ENCODE measurements at regions not wholly inside any gene's neighbourhood (a gene's known extent, or its start where the extent isn't known, plus 50 kb on each side); places are given as distances from the start of the nearest gene placed in this dataset.

DNA sequence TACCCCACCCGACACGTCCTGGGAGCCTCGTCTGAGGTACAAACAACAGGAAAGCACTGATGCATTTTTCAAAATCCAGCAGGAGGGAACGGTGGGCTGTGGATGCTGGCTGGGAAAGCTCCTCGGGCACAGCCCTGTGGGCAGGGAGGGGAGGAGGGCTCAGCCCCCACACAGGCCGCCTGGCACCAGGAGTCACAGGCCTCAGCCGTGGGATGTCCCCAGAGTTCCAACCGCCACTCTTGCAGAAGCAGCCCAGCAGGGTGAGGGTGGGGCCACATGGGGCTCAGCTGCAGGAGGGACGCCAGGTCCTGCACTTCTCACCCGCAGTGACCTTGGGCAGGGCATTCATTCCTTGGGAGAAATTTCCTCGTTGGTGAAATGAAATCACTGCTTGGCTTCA lies 274.6 kb downstream of the BRD1 start:
- Histone ChIP-seq H3K9ac (ENCODE audit: low read length) (no peak overlapping the region), H2AFZ (ENCODE audit: low read length) (no peak overlapping the region), H3K9me3 (replicated peaks; ENCODE audit: insufficient read depth, low read length) (no peaks in the 10 kb centered on the region), H3K4me2 (ENCODE audit: low read depth, low read length) (no peak overlapping the region), H3K79me2 (ENCODE audit: low read length) (peaks cover 39% of the 10 kb centered on the region), H3K9me2 (replicated peaks; ENCODE audit: insufficient read depth, low read length) (no peaks in the 10 kb centered on the region), H3K27ac (ENCODE audit: low read length) (no peak overlapping the region), H3K27me3 (replicated peaks; ENCODE audit: insufficient read depth, low read length) (no peaks in the 10 kb centered on the region), H3F3A (ENCODE audit: insufficient read depth, low read length) (no peaks in the 10 kb centered on the region), H3K4me1 (ENCODE audit: low read length) (no peaks in the 10 kb centered on the region), H4K20me1 (ENCODE audit: insufficient read depth, low read length) (no peaks in the 10 kb centered on the region), H3K36me3 (replicated peaks; ENCODE audit: insufficient read depth, low read length) (no peaks in the 10 kb centered on the region), H3K4me3 (ENCODE audit: low read length) (no peak overlapping the region)
- no peak for DNase-seq
- TF ChIP-seq EZH2 (optimal IDR thresholded peaks at IDR 0.05; ENCODE audit: low read depth, low read length) (no peak), EZH2phosphoT487 (IDR thresholded peaks at IDR 0.05; ENCODE audit: low read length) (no peak)
- TF ChIP-seq, protein P1, sequence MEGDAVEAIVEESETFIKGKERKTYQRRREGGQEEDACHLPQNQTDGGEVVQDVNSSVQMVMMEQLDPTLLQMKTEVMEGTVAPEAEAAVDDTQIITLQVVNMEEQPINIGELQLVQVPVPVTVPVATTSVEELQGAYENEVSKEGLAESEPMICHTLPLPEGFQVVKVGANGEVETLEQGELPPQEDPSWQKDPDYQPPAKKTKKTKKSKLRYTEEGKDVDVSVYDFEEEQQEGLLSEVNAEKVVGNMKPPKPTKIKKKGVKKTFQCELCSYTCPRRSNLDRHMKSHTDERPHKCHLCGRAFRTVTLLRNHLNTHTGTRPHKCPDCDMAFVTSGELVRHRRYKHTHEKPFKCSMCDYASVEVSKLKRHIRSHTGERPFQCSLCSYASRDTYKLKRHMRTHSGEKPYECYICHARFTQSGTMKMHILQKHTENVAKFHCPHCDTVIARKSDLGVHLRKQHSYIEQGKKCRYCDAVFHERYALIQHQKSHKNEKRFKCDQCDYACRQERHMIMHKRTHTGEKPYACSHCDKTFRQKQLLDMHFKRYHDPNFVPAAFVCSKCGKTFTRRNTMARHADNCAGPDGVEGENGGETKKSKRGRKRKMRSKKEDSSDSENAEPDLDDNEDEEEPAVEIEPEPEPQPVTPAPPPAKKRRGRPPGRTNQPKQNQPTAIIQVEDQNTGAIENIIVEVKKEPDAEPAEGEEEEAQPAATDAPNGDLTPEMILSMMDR (IDR thresholded peaks at IDR 0.05; ENCODE audit: low read length): no peak

DNA sequence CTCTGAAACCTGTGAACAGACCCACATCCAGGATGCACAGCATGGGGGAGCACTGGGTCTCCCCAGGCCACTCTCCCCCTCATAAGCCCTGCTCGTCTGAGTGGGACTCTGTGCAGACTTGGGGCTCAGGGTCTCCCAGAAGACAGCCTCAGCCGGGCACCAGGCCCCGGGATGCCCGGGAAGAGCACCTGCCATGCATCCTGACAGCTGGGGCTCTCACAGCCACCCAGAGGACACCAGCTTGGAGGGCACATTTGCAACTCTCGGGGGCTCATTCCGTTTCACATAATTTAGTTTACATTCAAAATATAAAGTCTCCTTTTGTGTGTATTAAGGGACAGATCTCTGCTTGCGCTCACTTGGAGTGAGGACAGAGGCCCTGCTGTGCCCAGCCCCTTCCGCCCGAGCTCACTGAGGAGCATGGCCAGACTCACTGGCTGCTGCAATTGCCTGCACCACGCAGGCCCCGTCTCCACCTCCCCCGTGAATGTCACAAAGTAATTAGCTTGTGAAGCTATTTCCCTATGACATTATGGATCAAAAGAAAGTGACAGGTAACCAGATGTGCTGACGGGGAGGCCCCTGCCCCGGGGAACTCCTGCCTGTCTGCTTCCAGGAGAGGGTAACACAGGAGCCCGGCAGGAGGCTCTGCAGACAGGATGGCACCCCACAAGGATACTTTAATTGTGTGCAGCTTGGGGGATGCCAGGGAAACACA lies 275.6 kb downstream of the BRD1 start:
- no peak overlapping the region for H3K4me2 ChIP-seq (ENCODE audit: low read depth, low read length)
- no peaks in the 10 kb centered on the region for H3F3A ChIP-seq (ENCODE audit: insufficient read depth, low read length)
- TF ChIP-seq EZH2phosphoT487 (IDR thresholded peaks at IDR 0.05; ENCODE audit: low read length): no peak
- no peak for TF ChIP-seq EZH2 (optimal IDR thresholded peaks at IDR 0.05; ENCODE audit: low read depth, low read length)
- TF ChIP-seq, protein P1 (IDR thresholded peaks at IDR 0.05; ENCODE audit: low read length): no peak
- H3K4me3 ChIP-seq (ENCODE audit: low read length): no peak overlapping the region
- no peak overlapping the region for H3K27ac ChIP-seq (ENCODE audit: low read length)
- H2AFZ ChIP-seq (ENCODE audit: low read length): no peak overlapping the region
- H3K9me3 ChIP-seq (replicated peaks; ENCODE audit: insufficient read depth, low read length): no peaks in the 10 kb centered on the region
- no peaks in the 10 kb centered on the region for H4K20me1 ChIP-seq (ENCODE audit: insufficient read depth, low read length)
- no peak for DNase-seq
- no peaks in the 10 kb centered on the region for H3K36me3 ChIP-seq (replicated peaks; ENCODE audit: insufficient read depth, low read length)
- H3K79me2 ChIP-seq (ENCODE audit: low read length): peaks cover 39% of the 10 kb centered on the region
- H3K9me2 ChIP-seq (replicated peaks; ENCODE audit: insufficient read depth, low read length): no peaks in the 10 kb centered on the region
- H3K9ac ChIP-seq (ENCODE audit: low read length): no peak overlapping the region
- no peaks in the 10 kb centered on the region for H3K4me1 ChIP-seq (ENCODE audit: low read length)
- no peaks in the 10 kb centered on the region for H3K27me3 ChIP-seq (replicated peaks; ENCODE audit: insufficient read depth, low read length)

DNA sequence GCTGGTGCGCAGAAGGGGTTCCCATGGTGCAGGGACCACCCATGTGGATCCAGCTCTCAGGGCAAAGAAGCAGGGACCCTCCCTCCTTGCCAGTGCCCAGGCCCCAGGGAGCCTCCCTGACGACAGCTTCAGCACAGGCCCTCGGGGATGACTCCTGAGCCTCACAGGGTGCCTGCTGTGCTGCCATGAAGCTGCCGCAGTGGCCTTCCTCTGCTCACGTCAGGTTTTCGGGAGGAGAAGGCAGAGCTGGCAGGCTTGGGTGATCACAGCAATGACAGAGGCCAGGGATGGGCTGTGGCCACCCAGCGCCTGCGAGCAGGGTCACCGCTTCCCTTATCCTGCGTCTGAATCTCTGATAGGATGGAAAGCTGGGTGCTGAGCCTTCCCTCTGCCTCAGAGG lies 276.2 kb downstream of the BRD1 start:
- H3K4me3 ChIP-seq (ENCODE audit: low read length): no peak overlapping the region
- no peaks in the 10 kb centered on the region for H3K4me1 ChIP-seq (ENCODE audit: low read length)
- no peaks in the 10 kb centered on the region for H3F3A ChIP-seq (ENCODE audit: insufficient read depth, low read length)
- no peaks in the 10 kb centered on the region for H3K36me3 ChIP-seq (replicated peaks; ENCODE audit: insufficient read depth, low read length)
- H3K27me3 ChIP-seq (replicated peaks; ENCODE audit: insufficient read depth, low read length): no peaks in the 10 kb centered on the region
- TF ChIP-seq EZH2 (optimal IDR thresholded peaks at IDR 0.05; ENCODE audit: low read depth, low read length): no peak
- TF ChIP-seq EZH2phosphoT487 (IDR thresholded peaks at IDR 0.05; ENCODE audit: low read length): no peak
- TF ChIP-seq, protein P1 (IDR thresholded peaks at IDR 0.05; ENCODE audit: low read length): no peak
- H3K9me3 ChIP-seq (replicated peaks; ENCODE audit: insufficient read depth, low read length): no peaks in the 10 kb centered on the region
- no peak overlapping the region for H3K27ac ChIP-seq (ENCODE audit: low read length)
- peaks cover 37% of the 10 kb centered on the region for H3K79me2 ChIP-seq (ENCODE audit: low read length)
- no peaks in the 10 kb centered on the region for H3K9me2 ChIP-seq (replicated peaks; ENCODE audit: insufficient read depth, low read length)
- DNase-seq: no peak
- no peak overlapping the region for H2AFZ ChIP-seq (ENCODE audit: low read length)
- no peak overlapping the region for H3K4me2 ChIP-seq (ENCODE audit: low read depth, low read length)
- H3K9ac ChIP-seq (ENCODE audit: low read length): no peak overlapping the region
- no peaks in the 10 kb centered on the region for H4K20me1 ChIP-seq (ENCODE audit: insufficient read depth, low read length)

All from MM.1S (cell line).